ENCODE measurements at regions not wholly inside any gene's neighbourhood (a gene's known extent, or its start where the extent isn't known, plus 50 kb on each side); places are given as distances from the start of the nearest gene placed in this dataset.

- no peak for DNase-seq
Measured at GRCh38 chr7:25368599-25369201, 140.4 kb upstream of the NPVF start.

- no peak for DNase-seq
Measured at GRCh38 chr7:25369786-25370185, 141.5 kb upstream of the NPVF start.

GRCh38 chr7:25371972-25372371, 143.7 kb upstream of the NPVF start:
- DNase-seq = no peak

GRCh38 chr7:25375805-25376600, 147.7 kb upstream of the NPVF start:
- no peak for DNase-seq

- DNase-seq = no peak
Measured at GRCh38 chr7:25379351-25380300, 151.3 kb upstream of the NPVF start.

- no peak for DNase-seq
Measured at GRCh38 chr7:25381818-25382589, 153.7 kb upstream of the NPVF start.

- DNase-seq = no peak
Measured at GRCh38 chr7:25382869-25383268, 154.6 kb upstream of the NPVF start.

- DNase-seq = no peak
Measured at GRCh38 chr7:25383402-25383801, 155.1 kb upstream of the NPVF start.

GRCh38 chr7:25384788-25385505, 156.7 kb upstream of the NPVF start:
- DNase-seq = no peak

- DNase-seq = no peak
Measured at GRCh38 chr7:25385506-25386136, 157.3 kb upstream of the NPVF start.

- DNase-seq = no peak
Measured at GRCh38 chr7:25386311-25386744, 158.0 kb upstream of the NPVF start.

GRCh38 chr7:25388681-25389080, 160.4 kb upstream of the NPVF start:
- no peak for DNase-seq

- DNase-seq = no peak
Measured at GRCh38 chr7:25389489-25390106, 161.3 kb upstream of the NPVF start.

GRCh38 chr7:25391295-25391861, 163.1 kb upstream of the NPVF start:
- DNase-seq = no peak

GRCh38 chr7:25391961-25392587, 163.8 kb upstream of the NPVF start:
- DNase-seq = no peak

- no peak for DNase-seq
Measured at GRCh38 chr7:25392588-25393338, 164.5 kb upstream of the NPVF start.

GRCh38 chr7:25395976-25396375, 167.7 kb upstream of the NPVF start:
- no peak for DNase-seq

- DNase-seq = no peak
Measured at GRCh38 chr7:25396668-25397067, 168.4 kb upstream of the NPVF start.

- DNase-seq = no peak
Measured at GRCh38 chr7:25398418-25398817, 170.1 kb upstream of the NPVF start.

All from stimulated activated CD4-positive, alpha-beta T cell treated with anti-CD3 and anti-CD28 coated beads, Interleukin-2, amount 100 ng/mL, for 48 hours (primary cell).